ENCODE measurements at regions not wholly inside any gene's neighbourhood (a gene's known extent, or its start where the extent isn't known, plus 50 kb on each side); places are given as distances from the start of the nearest gene placed in this dataset.

- DNase-seq = no peak
Observed at GRCh38 chr1:79287982-79288381, 281.5 kb upstream of the ADGRL4 start.

DNA sequence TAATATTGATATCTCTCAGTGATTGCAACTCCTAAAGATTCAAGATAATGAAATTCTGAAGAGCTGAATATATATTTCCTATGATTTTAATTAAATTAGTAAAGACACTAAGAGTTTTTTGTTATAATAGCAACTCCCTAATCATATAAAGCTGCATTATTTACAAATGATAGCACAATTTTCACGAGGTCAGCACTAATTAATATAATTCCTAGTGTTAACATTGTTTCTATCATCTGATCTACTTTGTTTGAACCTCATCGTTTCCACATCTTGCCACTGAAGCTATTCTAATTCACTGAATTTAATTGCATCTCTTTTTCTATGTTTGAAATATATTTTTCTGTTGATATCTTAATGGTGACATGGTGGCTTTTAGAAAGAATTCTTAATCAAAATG is 279.1 kb upstream of the ADGRL4 start:
- DNase-seq = no peak

DNA sequence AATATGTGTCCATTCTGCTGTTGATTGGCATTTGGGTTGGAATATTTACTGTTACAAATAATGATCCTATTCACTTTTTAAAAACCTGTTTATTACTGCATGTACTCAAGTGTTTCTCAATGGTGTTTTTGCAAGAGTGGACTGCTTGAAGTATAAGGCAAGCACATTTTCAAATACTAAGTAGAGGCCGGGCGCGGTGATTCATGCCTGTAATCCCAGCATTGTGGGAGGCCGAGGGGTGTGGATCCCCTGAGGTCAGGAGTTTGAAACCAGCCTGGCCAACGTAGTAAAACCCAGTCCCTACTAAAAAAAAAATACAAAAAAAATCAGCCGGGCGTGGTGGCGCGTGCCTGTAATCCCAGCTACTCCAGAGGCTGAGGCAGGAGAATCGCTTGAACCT is 276.9 kb upstream of the ADGRL4 start:
- no peak for DNase-seq

DNA sequence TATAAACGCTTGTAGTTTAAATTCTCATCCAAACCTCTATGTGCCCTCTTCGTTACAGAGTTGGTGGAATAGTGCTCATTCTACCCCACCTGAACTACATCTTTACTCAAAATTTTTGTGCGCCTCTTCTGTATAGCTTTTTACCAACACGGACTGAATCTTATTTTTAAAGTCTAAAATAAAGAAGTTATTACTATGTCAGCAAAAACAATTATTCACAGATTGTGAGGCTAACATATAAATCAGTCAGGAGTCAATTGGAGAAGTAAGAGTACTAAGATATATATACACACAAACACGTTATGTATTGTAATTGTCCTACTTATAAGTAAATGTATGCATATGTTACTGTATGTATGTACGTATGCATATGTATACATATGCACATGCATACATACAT is 274.9 kb upstream of the ADGRL4 start:
- DNase-seq = no peak

DNA sequence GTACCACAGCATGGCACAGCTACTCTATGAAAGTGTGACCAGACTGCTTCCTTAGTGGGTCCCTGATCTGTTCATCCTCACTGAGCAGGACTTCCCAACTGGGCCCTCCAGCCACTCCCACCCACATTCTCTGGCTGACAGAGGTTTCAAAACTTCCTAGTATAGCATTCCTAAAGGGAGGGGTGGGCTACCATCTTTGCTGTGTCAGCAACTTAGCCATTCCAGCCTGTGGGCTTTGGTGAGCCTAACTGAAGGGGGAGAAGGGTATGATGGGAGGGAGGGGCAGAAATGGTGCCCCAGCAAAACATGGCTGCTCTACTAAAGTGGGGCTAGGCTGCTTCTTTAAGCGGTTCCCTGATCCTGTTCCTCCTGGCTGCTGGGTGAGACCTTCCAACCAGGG is 265.2 kb upstream of the ADGRL4 start:
- no peak for DNase-seq

DNA sequence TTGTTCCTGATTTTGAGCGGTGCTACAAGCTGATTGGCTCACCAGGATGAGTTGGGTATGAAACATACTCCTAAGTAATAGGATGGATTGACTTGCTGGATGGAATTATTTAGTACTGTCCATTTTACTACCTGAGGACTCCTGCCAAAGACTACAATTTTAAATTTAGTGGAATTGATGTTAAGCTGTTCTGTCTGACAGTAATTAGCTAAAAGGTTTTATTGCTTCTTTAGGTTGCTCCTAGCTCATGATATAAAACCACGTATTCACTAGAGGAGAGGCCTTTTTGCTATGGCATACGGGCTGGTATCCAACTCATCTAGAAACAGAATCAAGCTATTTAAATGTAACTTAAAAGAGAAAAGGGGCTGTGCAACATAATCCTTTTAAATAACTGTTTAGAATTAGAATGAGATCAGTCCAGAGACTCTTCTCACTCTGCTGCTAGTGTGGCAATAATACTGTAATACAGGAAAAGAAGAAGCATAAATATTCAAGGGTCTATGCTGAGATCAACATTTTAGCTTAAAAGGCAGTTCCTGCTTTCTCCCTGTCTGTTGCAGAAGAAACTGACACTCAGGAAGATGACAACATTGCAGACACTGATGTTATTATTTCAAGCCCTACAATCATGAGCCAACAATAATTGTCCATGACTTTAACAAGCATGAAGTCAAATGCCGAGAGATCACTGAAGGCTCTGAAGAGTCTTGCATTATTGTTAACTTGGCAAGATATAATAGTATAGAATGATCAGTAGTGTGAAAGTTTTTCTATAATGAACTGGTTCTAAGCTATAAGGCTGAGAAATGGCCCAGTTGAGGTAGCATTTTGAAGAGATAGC is 258.7 kb upstream of the ADGRL4 start:
- no peak for DNase-seq

- DNase-seq = no peak
Observed at GRCh38 chr1:79264285-79264684, 257.8 kb upstream of the ADGRL4 start.

DNA sequence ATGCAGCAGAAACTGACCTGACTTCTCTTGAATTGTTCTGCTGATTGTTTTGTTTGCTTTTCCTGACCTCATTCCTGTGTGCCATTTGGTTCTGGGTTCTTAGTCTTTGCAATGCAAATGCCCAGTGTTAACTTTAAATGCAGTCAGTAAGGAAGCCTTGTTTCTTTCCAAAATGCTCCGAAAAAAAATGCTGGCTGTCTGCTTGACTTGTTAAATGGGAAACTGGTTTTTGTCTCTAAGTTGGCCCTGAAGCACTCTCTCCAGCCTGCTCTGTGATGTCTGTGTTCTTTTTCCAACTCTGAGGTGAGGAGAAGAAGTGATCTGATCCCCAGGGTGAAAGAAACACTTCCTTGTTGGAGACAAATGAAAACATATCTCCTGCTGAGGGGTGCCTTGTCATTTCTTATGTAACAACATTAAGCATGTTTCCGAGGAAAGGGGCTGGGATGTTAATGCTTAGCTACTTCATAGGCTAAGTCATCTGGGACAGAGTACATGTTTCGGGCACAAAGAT is 256.3 kb upstream of the ADGRL4 start:
- DNase-seq = no peak

GRCh38 chr1:79259390-79260336 is 253.1 kb upstream of the ADGRL4 start:
- DNase-seq = peak; percentile 52

DNA sequence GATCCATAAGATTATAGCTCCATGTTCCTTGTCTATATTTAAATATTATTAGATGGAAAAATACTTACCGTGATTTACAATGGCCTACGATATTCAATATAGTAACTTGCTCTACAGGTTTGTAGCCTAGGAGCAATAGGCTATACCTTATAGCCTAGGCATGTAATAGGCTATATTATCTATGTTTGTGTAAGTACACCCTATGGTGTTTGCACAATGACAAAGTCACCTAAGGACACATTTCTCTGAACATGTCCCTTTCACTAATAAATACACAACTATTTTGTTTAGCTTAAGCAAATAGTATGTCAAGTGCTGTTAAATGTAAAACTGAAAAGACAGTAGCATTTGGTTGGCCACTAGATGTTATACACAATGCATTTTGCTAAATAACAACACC is 248.9 kb upstream of the ADGRL4 start:
- peak; percentile 75 for DNase-seq

DNA sequence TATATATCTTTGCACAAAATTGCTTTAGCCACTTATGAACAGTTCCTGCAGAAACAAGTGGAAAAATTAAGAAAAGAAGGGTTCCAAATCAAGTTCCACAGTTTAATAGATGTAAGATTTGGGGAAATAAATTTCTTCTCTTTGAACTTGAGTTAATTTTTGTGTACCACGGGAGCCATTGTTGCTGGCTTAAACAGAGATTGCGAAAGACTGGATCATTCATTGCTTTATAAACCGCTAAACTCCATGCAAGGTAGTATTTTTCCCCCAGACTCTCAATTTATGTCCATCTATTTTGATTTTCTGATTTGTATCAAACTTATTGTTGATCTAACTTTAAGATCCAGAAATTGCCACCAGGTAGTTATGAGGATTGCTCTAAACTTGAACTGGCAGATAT is 246.1 kb upstream of the ADGRL4 start:
- DNase-seq = no peak

DNA sequence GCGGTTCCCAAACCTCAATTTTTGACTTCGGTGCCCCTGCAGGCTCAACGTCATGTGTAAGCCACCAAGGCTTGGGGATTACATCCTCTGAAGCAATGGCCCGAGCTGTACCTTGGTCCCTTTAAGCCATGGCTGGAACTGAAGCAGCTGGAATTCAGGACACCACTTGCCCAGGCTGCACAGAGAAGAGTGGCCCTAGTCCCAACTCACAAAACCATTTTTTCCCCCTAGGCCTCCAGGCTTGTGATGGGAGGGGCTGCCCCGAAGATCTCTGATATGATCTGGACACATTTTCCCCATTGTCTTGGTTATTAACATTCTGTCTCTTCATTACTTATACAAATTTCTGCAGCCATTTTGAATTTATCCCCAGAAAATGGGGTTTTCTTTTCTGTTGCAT is 233.3 kb upstream of the ADGRL4 start:
- DNase-seq = no peak

DNA sequence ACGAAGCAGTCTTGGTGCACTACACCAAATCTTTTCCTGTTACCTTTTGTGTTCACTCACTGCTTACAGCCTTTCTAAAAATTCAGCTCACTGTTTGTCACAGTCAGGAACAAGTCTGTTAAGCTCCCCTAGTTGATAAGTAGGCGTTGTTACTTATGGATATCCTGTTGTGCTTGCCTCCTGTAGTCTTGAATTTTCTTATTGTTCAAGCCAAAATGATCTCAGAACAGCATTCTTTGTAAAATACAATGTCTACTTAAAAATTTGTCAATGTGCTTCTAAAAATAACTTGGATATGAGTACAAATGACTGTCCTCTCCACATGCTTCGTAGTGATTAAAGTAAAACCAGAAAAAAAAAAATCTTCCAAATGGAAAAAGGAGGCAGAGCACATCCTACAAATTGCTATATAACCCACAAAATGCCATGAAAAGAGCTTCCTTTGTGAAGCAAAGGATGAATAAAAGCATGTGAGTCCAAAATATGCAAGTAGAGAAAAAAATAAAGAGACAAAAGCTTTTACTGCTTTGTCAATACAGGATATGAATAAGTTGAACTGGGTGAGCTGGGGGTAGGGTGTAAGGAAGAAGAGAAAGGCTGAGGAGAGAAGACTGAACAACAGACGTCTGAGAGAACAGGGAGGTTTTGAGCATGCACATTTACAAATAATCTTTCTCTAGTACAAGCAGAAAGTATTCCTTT is 228.9 kb upstream of the ADGRL4 start:
- DNase-seq = no peak

DNA sequence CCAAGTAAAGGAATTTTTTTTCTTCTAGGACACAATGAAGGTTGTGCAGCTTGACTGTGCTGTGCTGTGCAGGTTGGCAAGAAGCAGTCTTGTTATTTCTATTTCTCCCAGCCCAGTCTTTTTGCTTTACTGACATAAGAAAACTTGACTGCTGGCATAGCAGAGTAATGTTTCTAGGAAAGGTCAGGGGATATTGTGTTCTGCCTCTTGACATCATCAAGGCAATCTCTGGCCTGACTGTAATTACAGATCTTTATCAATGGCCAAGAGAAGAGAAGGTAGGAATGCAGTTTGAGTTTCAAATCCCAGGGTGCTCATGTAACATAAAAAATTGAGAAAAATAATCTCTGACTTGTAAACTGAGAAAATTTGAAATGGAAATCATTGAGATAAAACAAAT is 226.3 kb upstream of the ADGRL4 start:
- DNase-seq = no peak

GRCh38 chr1:79230751-79231150 is 224.2 kb upstream of the ADGRL4 start:
- peak; percentile 49 for DNase-seq

- no peak for DNase-seq
Observed at GRCh38 chr1:79226963-79227362, 220.4 kb upstream of the ADGRL4 start.

DNA sequence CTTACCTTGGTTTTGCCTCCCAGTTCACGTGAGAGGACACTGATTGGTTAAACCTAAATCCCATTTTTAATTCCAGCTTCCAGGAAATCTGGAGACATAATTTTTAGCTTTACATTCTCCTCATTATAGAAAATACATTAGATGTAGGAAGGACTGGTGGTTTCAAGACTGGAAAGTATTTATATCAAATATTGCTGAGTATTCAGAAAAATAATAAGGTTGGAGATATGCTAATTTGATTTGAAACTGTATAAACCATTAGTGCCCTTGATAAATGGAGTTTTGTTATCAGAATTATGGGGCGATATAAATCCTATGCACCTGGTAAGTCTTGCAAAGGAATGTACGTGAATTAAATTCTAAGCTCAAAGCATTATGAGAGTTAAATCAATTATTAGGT is 218.0 kb upstream of the ADGRL4 start:
- DNase-seq = no peak

DNA sequence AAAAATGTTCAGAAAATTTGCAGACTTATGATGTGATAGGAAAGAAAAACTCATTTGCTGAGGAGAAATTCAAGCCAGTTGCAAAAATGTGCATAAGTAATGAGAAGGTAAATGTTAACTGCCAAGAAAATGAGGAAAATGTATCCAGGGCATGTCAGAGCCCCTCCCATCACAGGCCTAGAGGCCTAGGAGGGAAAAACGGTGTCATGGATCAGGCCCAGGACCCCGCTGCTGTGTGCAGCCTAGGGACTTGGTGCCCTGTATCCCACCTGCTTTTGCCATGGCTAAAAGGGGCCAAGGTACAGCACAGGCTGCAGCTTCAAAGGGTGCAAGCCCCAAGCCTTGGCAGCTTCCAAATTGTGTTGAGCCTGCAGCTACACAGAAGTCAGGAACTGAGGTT is 214.0 kb upstream of the ADGRL4 start:
- no peak for DNase-seq

- DNase-seq = no peak
Observed at GRCh38 chr1:79215311-79215710, 208.8 kb upstream of the ADGRL4 start.

DNA sequence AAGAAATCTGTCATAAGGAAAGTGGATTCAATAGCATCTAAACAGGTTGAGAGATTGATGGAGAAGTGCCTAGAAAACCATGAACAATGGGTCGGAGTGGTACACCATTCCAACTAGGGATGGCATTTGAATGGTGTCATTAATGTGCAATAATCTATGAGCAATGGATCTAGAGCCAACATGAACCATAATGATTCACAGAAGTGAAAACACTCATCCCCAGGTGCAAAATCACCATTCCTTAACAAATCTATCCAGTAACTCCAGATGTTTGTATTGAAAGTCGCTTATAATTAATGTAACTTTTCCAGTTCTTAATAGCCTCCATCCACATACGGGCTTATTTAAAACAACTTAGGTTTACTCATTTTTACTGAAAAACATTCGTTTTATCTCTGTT is 201.3 kb upstream of the ADGRL4 start:
- DNase-seq = no peak

DNA sequence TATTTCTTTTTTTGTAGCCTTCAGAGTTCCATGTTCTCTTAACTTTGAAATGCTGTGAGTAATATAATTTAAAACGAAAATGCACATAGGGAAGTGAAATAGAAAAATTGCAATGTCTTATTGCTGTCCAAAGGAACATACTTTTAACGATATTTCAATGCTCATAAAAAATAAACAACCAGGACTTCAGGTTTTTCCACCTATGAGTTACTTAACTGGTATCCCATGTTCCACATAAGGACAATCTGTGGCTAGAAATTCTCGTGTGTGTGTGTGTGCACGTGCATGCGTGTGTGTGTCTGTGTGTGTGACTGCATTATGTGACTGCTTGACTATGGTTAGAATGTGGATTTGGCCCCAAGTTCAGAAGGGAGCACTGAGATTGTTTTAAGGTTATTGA is 200.8 kb upstream of the ADGRL4 start:
- no peak for DNase-seq

GRCh38 chr1:79204779-79205479 is 198.4 kb upstream of the ADGRL4 start:
- DNase-seq = no peak

DNA sequence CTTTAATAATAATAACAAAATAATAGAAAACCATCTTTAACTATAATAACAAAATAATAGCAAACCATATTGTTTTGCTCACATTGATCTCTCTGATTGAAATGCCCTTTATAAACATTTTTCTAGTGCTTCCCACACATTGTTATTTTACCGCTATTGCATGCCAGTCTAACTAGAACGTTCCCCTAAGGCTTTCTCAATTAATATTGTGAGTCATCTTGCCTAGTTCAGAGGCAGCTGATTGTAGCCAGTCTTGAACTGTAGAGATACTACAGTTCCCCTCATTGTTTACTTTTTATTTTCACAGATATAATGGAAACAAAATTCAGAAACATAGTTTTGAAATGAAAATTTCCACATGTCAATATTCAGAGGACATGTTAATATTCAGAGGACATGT is 192.3 kb upstream of the ADGRL4 start:
- no peak for DNase-seq

Data from NCI-H510A treated with DMSO at 0.1 percent for 48 hours (cell line).